H1 (cell line): ENCODE measurements at regions not wholly inside any gene's neighbourhood (a gene's known extent, or its start where the extent isn't known, plus 50 kb on each side); places are given as distances from the start of the nearest gene placed in this dataset.

Source experiments
- CTCF ChIA-PET: fragments of 300-600 bp; sonication (Branson Sonifier 250); formaldehyde crosslinking; loops from one replicate; lab custom pipeline; 2021; ENCODE audit not compliant: partially characterized antibody; lab: Charles Lee
- POLR2A ChIA-PET: fragments of 300-600 bp; sonication (Branson Sonifier 250); formaldehyde crosslinking; loops from one replicate; lab custom pipeline; 2021; ENCODE audit warnings: inconsistent platforms; ENCODE audit not compliant: partially characterized antibody; lab: Charles Lee
- DNase-seq, 2 experiments: peaks; one replicate each; pipeline versions ENCODE4 v3.0.0 to v3.0.0-alpha.2; 2010 to 2022; ENCODE audit warnings: low spot score in 2 of 2, low read depth in 1 of 2, mixed read lengths in 1 of 2
- FAIRE-seq: peaks from 2 replicates; lab custom pipeline; 2011; peaks lifted over from hg19 to GRCh38; lab: Jason Lieb, UNC
- H2AFZ ChIP-seq: 2 replicates; pipeline ENCODE4 v1.8.1; 2012; ENCODE audit warnings: low read length, inconsistent platforms
- H2AK5ac ChIP-seq: 2 replicates; pipeline ENCODE4 v1.6.1; 2013; ENCODE audit warnings: low read depth, low read length
- H2BK120ac ChIP-seq: replicated peaks from 2 replicates; pipeline ENCODE3; 2013; ENCODE audit warnings: low read depth, low read length, inconsistent platforms
- H2BK12ac ChIP-seq: 2 replicates; pipeline ENCODE4 v1.6.1; 2013; ENCODE audit warnings: low read depth, low read length
- H2BK15ac ChIP-seq: 2 replicates; pipeline ENCODE4 v1.6.1; 2013; ENCODE audit warnings: low read length
- H2BK20ac ChIP-seq: 2 replicates; pipeline ENCODE4 v1.6.1; 2013; ENCODE audit warnings: low read length
- H2BK5ac ChIP-seq: 2 replicates; pipeline ENCODE4 v1.6.1; 2013; ENCODE audit warnings: low read depth, low read length
- H3K14ac ChIP-seq: 2 replicates; pipeline ENCODE4 v1.6.1; 2013; ENCODE audit warnings: inconsistent platforms; ENCODE audit not compliant: insufficient read length
- H3K18ac ChIP-seq: 2 replicates; pipeline ENCODE4 v1.6.1; 2013; ENCODE audit warnings: low read length; ENCODE audit errors: extremely low read depth
- H3K23ac ChIP-seq: 2 replicates; pipeline ENCODE4 v1.6.1; 2013; ENCODE audit warnings: inconsistent platforms; ENCODE audit not compliant: insufficient read length
- H3K23me2 ChIP-seq: 2 replicates; pipeline ENCODE4 v1.6.1; 2013; ENCODE audit warnings: low read depth, low read length
- H3K27ac ChIP-seq: 2 replicates; pipeline ENCODE4 v1.6.1; 2011; ENCODE audit warnings: low read depth, low read length, inconsistent platforms
- H3K27me3 ChIP-seq, 4 experiments: replicated peaks in 1 of 4; 1 replicate in 1 of 4; 2 replicates in 3 of 4; pipeline versions ENCODE4 v1.6.1 to v1.8.1; 2011 to 2013; ENCODE audit warnings: low read length in 3 of 4, mild to moderate bottlenecking in 3 of 4, inconsistent platforms in 2 of 4, mixed read lengths in 2 of 4, moderate library complexity in 1 of 4; ENCODE audit not compliant: control insufficient read depth in 3 of 4, insufficient read depth in 3 of 4; ENCODE audit errors: extremely low read depth in 1 of 4
- H3K36me3 ChIP-seq, 4 experiments: 2 replicates each; pipeline versions ENCODE4 v1.6.1 to v1.8.1; 2011 to 2013; ENCODE audit warnings: mild to moderate bottlenecking in 4 of 4, low read length in 3 of 4, moderate library complexity in 2 of 4, control low read depth in 1 of 4, inconsistent platforms in 1 of 4; ENCODE audit not compliant: insufficient read depth in 4 of 4, control insufficient read depth in 2 of 4
- H3K4ac ChIP-seq: replicated peaks from 2 replicates; pipeline ENCODE3; 2013; ENCODE audit warnings: low read length, low read depth, mixed read lengths, inconsistent platforms; ENCODE audit not compliant: insufficient read length
- H3K4me1 ChIP-seq, 4 experiments: replicated peaks in 1 of 4; 1 replicate in 1 of 4; 2 replicates in 3 of 4; pipeline versions ENCODE4 v1.6.1 to v1.8.1; 2011 to 2013; ENCODE audit warnings: low read length in 3 of 4, inconsistent platforms in 2 of 4, mixed read lengths in 1 of 4; ENCODE audit not compliant: insufficient read depth in 4 of 4, control insufficient read depth in 3 of 4
- H3K4me2 ChIP-seq, 2 experiments: 2 replicates each; pipeline versions ENCODE4 v1.6.1 to v1.8.1; 2011 to 2013; ENCODE audit warnings: low read depth in 2 of 2, low read length in 2 of 2, control low read depth in 1 of 2, inconsistent platforms in 1 of 2, mild to moderate bottlenecking in 1 of 2; ENCODE audit not compliant: insufficient read depth in 1 of 2
- H3K4me3 ChIP-seq, 4 experiments: fragments of 200-600, 300-600 bp in 1 of 4; sonication (generic), shearing (Covaris generic), sonication (Bioruptor Twin) in 1 of 4; 2 replicates each; pipeline versions ENCODE4 v1.5.1 to v1.8.1; 2011 to 2016; ENCODE audit warnings: low read length in 4 of 4, low read depth in 3 of 4, control low read depth in 2 of 4, inconsistent platforms in 2 of 4, mild to moderate bottlenecking in 2 of 4, mixed read lengths in 1 of 4, moderate library complexity in 1 of 4; ENCODE audit not compliant: insufficient read depth in 2 of 4; ENCODE audit errors: extremely low read depth in 1 of 4
- H3K56ac ChIP-seq: replicated peaks from 2 replicates; pipeline ENCODE3; 2013; ENCODE audit warnings: low read depth, mild to moderate bottlenecking, mixed read lengths, low read length, inconsistent platforms; ENCODE audit not compliant: insufficient read length
- H3K79me1 ChIP-seq: 2 replicates; pipeline ENCODE4 v1.6.1; 2013; ENCODE audit warnings: low read depth, low read length, control low read depth
- H3K79me2 ChIP-seq, 2 experiments: 2 replicates each; pipeline versions ENCODE4 v1.6.1 to v1.8.1; 2012 to 2013; ENCODE audit warnings: low read length in 2 of 2, mild to moderate bottlenecking in 2 of 2, inconsistent platforms in 1 of 2; ENCODE audit not compliant: insufficient read depth in 2 of 2, control insufficient read depth in 1 of 2
- H3K9ac ChIP-seq, 4 experiments: replicated peaks in 1 of 4; 1 replicate in 1 of 4; 2 replicates in 3 of 4; pipeline versions ENCODE4 v1.6.1 to v1.8.1; 2011 to 2013; ENCODE audit warnings: low read depth in 3 of 4, low read length in 3 of 4, control low read depth in 2 of 4, mild to moderate bottlenecking in 2 of 4, moderate library complexity in 2 of 4, inconsistent platforms in 1 of 4; ENCODE audit errors: extremely low read depth in 1 of 4
- H3K9me3 ChIP-seq, 2 experiments: 2 replicates each; pipeline versions ENCODE4 v1.6.1 to v1.8.1; 2012 to 2013; ENCODE audit warnings: mild to moderate bottlenecking in 2 of 2, moderate library complexity in 2 of 2, control low read depth in 1 of 2, inconsistent platforms in 1 of 2, low read depth in 1 of 2, low read length in 1 of 2, mixed read lengths in 1 of 2; ENCODE audit not compliant: insufficient read depth in 2 of 2
- H4K20me1 ChIP-seq, 2 experiments: replicated peaks in 1 of 2; 2 replicates each; pipeline versions ENCODE3 to v1.8.1; 2011 to 2013; ENCODE audit warnings: inconsistent platforms in 2 of 2, low read length in 2 of 2, mild to moderate bottlenecking in 1 of 2; ENCODE audit not compliant: insufficient read depth in 2 of 2, control insufficient read depth in 1 of 2
- H4K5ac ChIP-seq: 2 replicates; pipeline ENCODE4 v1.6.1; 2013; ENCODE audit warnings: low read length, low read depth, mixed read lengths, inconsistent platforms; ENCODE audit not compliant: insufficient read length
- H4K8ac ChIP-seq: 2 replicates; pipeline ENCODE4 v1.8.0; 2013; ENCODE audit warnings: mild to moderate bottlenecking, moderate library complexity, low read length, inconsistent platforms; ENCODE audit not compliant: insufficient read depth; ENCODE audit errors: extremely low read depth
- H4K91ac ChIP-seq: replicated peaks from 2 replicates; pipeline ENCODE3; 2013; ENCODE audit warnings: low read length, mixed read lengths, inconsistent platforms; ENCODE audit not compliant: insufficient read length
- EGR1 ChIP-seq: IDR thresholded peaks from 2 replicates; pipeline ENCODE4 v1.6.1; 2011; ENCODE audit warnings: low read depth, low read length, borderline replicate concordance
- FOSL1 ChIP-seq: IDR thresholded peaks from 2 replicates; pipeline ENCODE4 v1.6.1; 2011; ENCODE audit warnings: mild to moderate bottlenecking, low read depth, low read length, moderate library complexity; ENCODE audit not compliant: insufficient read depth
- GABPA ChIP-seq: IDR thresholded peaks from 2 replicates; pipeline ENCODE4 v1.6.1; 2011; ENCODE audit warnings: mild to moderate bottlenecking, low read length, moderate library complexity, borderline replicate concordance; ENCODE audit not compliant: insufficient read depth
- HDAC2 ChIP-seq, 2 experiments: fragments of 300-600 bp in 1 of 2; sonication (generic) in 1 of 2; IDR thresholded peaks; 2 replicates each; pipeline ENCODE4 v1.6.1; 2011 to 2012; ENCODE audit warnings: low read depth in 2 of 2, low read length in 2 of 2, mild to moderate bottlenecking in 2 of 2, moderate library complexity in 2 of 2, borderline replicate concordance in 1 of 2, inconsistent platforms in 1 of 2
- KDM1A ChIP-seq: fragments of 200-600, 300-600 bp; sonication (generic); IDR thresholded peaks from 2 replicates; pipeline ENCODE4 v1.7.1; 2016; ENCODE audit warnings: mild to moderate bottlenecking, low read length, borderline replicate concordance
- SAP30 ChIP-seq: fragments of 300-600 bp; sonication (generic); IDR thresholded peaks from 2 replicates; pipeline ENCODE4 v1.7.1; 2012; ENCODE audit warnings: low read length, moderate library complexity, mild to moderate bottlenecking, inconsistent platforms; ENCODE audit not compliant: insufficient read depth, insufficient replicate concordance
- SIX5 ChIP-seq: IDR thresholded peaks from 2 replicates; pipeline ENCODE4 v1.6.1; 2011; ENCODE audit warnings: mild to moderate bottlenecking, low read depth, low read length
- SP1 ChIP-seq: IDR thresholded peaks from 2 replicates; pipeline ENCODE4 v1.6.1; 2011; ENCODE audit warnings: low read depth, low read length
- SRF ChIP-seq: IDR thresholded peaks from 2 replicates; pipeline ENCODE4 v1.6.1; 2011; ENCODE audit warnings: mild to moderate bottlenecking, low read depth, low read length, moderate library complexity
- TBP ChIP-seq: IDR thresholded peaks from 2 replicates; pipeline ENCODE4 v1.6.1; 2011; ENCODE audit warnings: low read depth, low read length, improper control_type of control experiment
- whole genome bisulfite sequencing, 2 experiments: shearing (Covaris generic) in 1 of 2; methylation state at CpG; one replicate each; pipeline versions ENCODE4 v1.1.6 to v1.1.7; 2013 to 2015; ENCODE audit warnings: low lambda C conversion rate in 2 of 2, mixed read lengths in 2 of 2, inconsistent platforms in 1 of 2, low coverage in 1 of 2, missing lambda C conversion rate in 1 of 2; ENCODE audit not compliant: insufficient replicate concordance in 2 of 2, insufficient coverage in 1 of 2, insufficient read length in 1 of 2; ENCODE audit errors: extremely low coverage in 1 of 2, missing lambda C conversion rate in 1 of 2; 5-methylcytosine and 5-hydroxymethylcytosine counted together

GRCh38 chr6:159398633-159399032 lies 229.4 kb downstream of the FNDC1 start:
- Histone ChIP-seq H2BK12ac (no peak overlapping the region), H3K79me1 (no peaks in the 10 kb centered on the region), H2BK15ac (no peak overlapping the region), H2AK5ac (no peak overlapping the region), H2AFZ (no peak overlapping the region), H4K8ac (no peak overlapping the region), H3K9me3 (peaks cover 70 to 87% of the 10 kb centered on the region in 2 experiments), H3K4ac (no peak overlapping the region), H3K4me2 (no peak overlapping the region), H3K23me2 (no peaks in the 10 kb centered on the region), H3K9ac (no peak overlapping the region), H3K4me1 (no peaks in the 10 kb centered on the region), H3K27me3 (0 out of 7 replicates have a peak, but pooled peaks cover 0 to 2% (median 0%) of the 10 kb centered on the region in 4 experiments), H3K4me3 (no peak overlapping the region), H3K27ac (no peak overlapping the region), H3K79me2 (no peaks in the 10 kb centered on the region), H2BK120ac (no peak overlapping the region), H3K23ac (no peak overlapping the region), H4K91ac (no peak overlapping the region), H2BK20ac (no peak overlapping the region), H3K36me3 (no peaks in the 10 kb centered on the region), H4K5ac (no peak overlapping the region), H2BK5ac (no peak overlapping the region), H3K14ac (no peak overlapping the region), H3K18ac (no peak overlapping the region), H4K20me1 (no peaks in the 10 kb centered on the region), H3K56ac (no peak overlapping the region)
- DNase-seq = no peak
- TF ChIP-seq KDM1A (no peak), HDAC2 (IDR thresholded peaks at IDR 0.05; ENCODE audit: borderline replicate concordance in 1 of 2, low read depth in 2 of 2, low read length in 2 of 2) (no peak), TBP (no peak), GABPA (no peak), SAP30 (no peak), SIX5 (no peak), EGR1 (no peak), SP1 (no peak), SRF (no peak), FOSL1 (no peak)
- ChIA-PET POLR2A (no interaction called here), CTCF (no interaction called here)
- FAIRE-seq = no peak
- WGBS, 2 experiments = 74% methylated on average over 2 of the region's 2 CpGs; no CpG with 5 or more reads in 1 of the 2 experiments
